IPS DF 6.9 (cell line): ENCODE measurements at regions not wholly inside any gene's neighbourhood (a gene's known extent, or its start where the extent isn't known, plus 50 kb on each side); places are given as distances from the start of the nearest gene placed in this dataset.

Experiments used
- DNase-seq: peaks from one replicate; pipeline ENCODE4 v3.0.0-alpha.2; 2013; ENCODE audit warnings: low read depth, low spot score
- H3K27ac ChIP-seq: one replicate; pipeline ENCODE4 v1.5.1; 2013; ENCODE audit warnings: low read length, control low read depth
- H3K27me3 ChIP-seq: 2 replicates; pipeline ENCODE4 v1.6.1; 2013; ENCODE audit warnings: mild to moderate bottlenecking, low read length; ENCODE audit not compliant: control insufficient read depth, insufficient read depth
- H3K36me3 ChIP-seq: 2 replicates; pipeline ENCODE4 v1.6.1; 2013; ENCODE audit warnings: low read length; ENCODE audit not compliant: control insufficient read depth, insufficient read depth
- H3K4me1 ChIP-seq: 2 replicates; pipeline ENCODE4 v1.6.1; 2013; ENCODE audit warnings: low read length; ENCODE audit not compliant: control insufficient read depth, insufficient read depth
- H3K4me3 ChIP-seq: 2 replicates; pipeline ENCODE4 v1.5.1; 2013; ENCODE audit warnings: mild to moderate bottlenecking, low read length
- H3K9me3 ChIP-seq: 2 replicates; pipeline ENCODE4 v1.6.1; 2013; ENCODE audit warnings: low read length, inconsistent platforms; ENCODE audit not compliant: control insufficient read depth, insufficient read depth
- WGBS: extraction: QIAGEN DNeasy Blood & Tissue Kit; methylation state at CpG from one replicate; pipeline ENCODE4 v1.1.7; 2013; ENCODE audit warnings: mixed read lengths, missing lambda C conversion rate; ENCODE audit not compliant: insufficient read length, insufficient coverage; 5-methylcytosine and 5-hydroxymethylcytosine counted together

- DNase-seq = no peak
- no CpG with 5 or more reads among the region's 3 CpGs for WGBS
- H3K9me3 ChIP-seq = no peaks in the 10 kb centered on the region
- H3K27me3 ChIP-seq = no peaks in the 10 kb centered on the region
- H3K4me3 ChIP-seq = no peak overlapping the region
- H3K4me1 ChIP-seq = no peaks in the 10 kb centered on the region
- no peak overlapping the region for H3K27ac ChIP-seq
- no peaks in the 10 kb centered on the region for H3K36me3 ChIP-seq
Observed at GRCh38 chr1:191897134-191897533, 261.1 kb upstream of the RGS18 start.

GRCh38 chr1:191901651-191902050 is 256.6 kb upstream of the RGS18 start:
- H3K4me1 ChIP-seq = no peaks in the 10 kb centered on the region
- DNase-seq = no peak
- no peaks in the 10 kb centered on the region for H3K27me3 ChIP-seq
- no peak overlapping the region for H3K27ac ChIP-seq
- WGBS = no CpG with 5 or more reads among the region's 7 CpGs
- H3K4me3 ChIP-seq = no peak overlapping the region
- H3K36me3 ChIP-seq = no peaks in the 10 kb centered on the region
- no peaks in the 10 kb centered on the region for H3K9me3 ChIP-seq

- Histone ChIP-seq H3K27ac (no peak overlapping the region), H3K27me3 (no peaks in the 10 kb centered on the region), H3K4me3 (no peak overlapping the region), H3K9me3 (no peaks in the 10 kb centered on the region), H3K36me3 (no peaks in the 10 kb centered on the region), H3K4me1 (peaks cover 1% of the 10 kb centered on the region; the same call in 1 of the 2 replicates)
- DNase-seq = no peak
Observed at GRCh38 chr1:191904991-191905390, 253.3 kb upstream of the RGS18 start.

GRCh38 chr1:191905781-191906180 is 252.5 kb upstream of the RGS18 start:
- DNase-seq = no peak
- H3K9me3 ChIP-seq = no peaks in the 10 kb centered on the region
- H3K4me3 ChIP-seq = no peak overlapping the region
- H3K4me1 ChIP-seq = peaks cover 1% of the 10 kb centered on the region; the same call in 1 of the 2 replicates
- H3K36me3 ChIP-seq = no peaks in the 10 kb centered on the region
- WGBS = no CpG with 5 or more reads among the region's 1 CpG
- no peaks in the 10 kb centered on the region for H3K27me3 ChIP-seq
- H3K27ac ChIP-seq = no peak overlapping the region

- Histone ChIP-seq H3K27ac (no peak overlapping the region), H3K36me3 (no peaks in the 10 kb centered on the region), H3K4me3 (no peak overlapping the region), H3K4me1 (peaks cover 1% of the 10 kb centered on the region; the same call in 1 of the 2 replicates), H3K27me3 (no peaks in the 10 kb centered on the region), H3K9me3 (no peaks in the 10 kb centered on the region)
- no peak for DNase-seq
- no CpG with 5 or more reads among the region's 2 CpGs for WGBS
Observed at GRCh38 chr1:191907121-191907520, 251.1 kb upstream of the RGS18 start.

GRCh38 chr1:191910245-191910644 is 248.0 kb upstream of the RGS18 start:
- Histone ChIP-seq H3K27me3 (no peaks in the 10 kb centered on the region), H3K4me3 (no peak overlapping the region), H3K36me3 (no peaks in the 10 kb centered on the region), H3K27ac (no peak overlapping the region), H3K4me1 (peaks cover 1% of the 10 kb centered on the region; the same call in 1 of the 2 replicates), H3K9me3 (no peaks in the 10 kb centered on the region)
- no peak for DNase-seq
- WGBS = no CpG with 5 or more reads among the region's 2 CpGs

GRCh38 chr1:191912517-191912916 is 245.7 kb upstream of the RGS18 start:
- DNase-seq = no peak
- H3K27ac ChIP-seq = no peak overlapping the region
- no peaks in the 10 kb centered on the region for H3K4me1 ChIP-seq
- no peak overlapping the region for H3K4me3 ChIP-seq
- H3K27me3 ChIP-seq = no peaks in the 10 kb centered on the region
- H3K36me3 ChIP-seq = no peaks in the 10 kb centered on the region
- no CpG with 5 or more reads among the region's 1 CpG for WGBS
- no peaks in the 10 kb centered on the region for H3K9me3 ChIP-seq

- DNase-seq = no peak
- no peak overlapping the region for H3K27ac ChIP-seq
- no peaks in the 10 kb centered on the region for H3K9me3 ChIP-seq
- H3K27me3 ChIP-seq = no peaks in the 10 kb centered on the region
- no peaks in the 10 kb centered on the region for H3K4me1 ChIP-seq
- no peaks in the 10 kb centered on the region for H3K36me3 ChIP-seq
- H3K4me3 ChIP-seq = no peak overlapping the region
Observed at GRCh38 chr1:191913260-191913977, 244.8 kb upstream of the RGS18 start.

- no CpG with 5 or more reads among the region's 1 CpG for WGBS
Observed at GRCh38 chr1:191929383-191929782, 228.9 kb upstream of the RGS18 start.

GRCh38 chr1:191943684-191944083 is 214.6 kb upstream of the RGS18 start:
- no peaks in the 10 kb centered on the region for H3K9me3 ChIP-seq
- WGBS = no CpG with 5 or more reads among the region's 1 CpG
- no peak overlapping the region for H3K4me3 ChIP-seq
- H3K4me1 ChIP-seq = no peaks in the 10 kb centered on the region
- no peaks in the 10 kb centered on the region for H3K27me3 ChIP-seq
- DNase-seq = no peak
- no peaks in the 10 kb centered on the region for H3K36me3 ChIP-seq
- H3K27ac ChIP-seq = no peak overlapping the region

More at GRCh38 chr1:191929383-191929782, 228.9 kb upstream of the RGS18 start:
- no peak overlapping the region for H3K27ac ChIP-seq
- no peak overlapping the region for H3K4me3 ChIP-seq
- H3K36me3 ChIP-seq = no peaks in the 10 kb centered on the region
- H3K9me3 ChIP-seq = no peaks in the 10 kb centered on the region
- no peaks in the 10 kb centered on the region for H3K27me3 ChIP-seq
- DNase-seq = no peak
- no peaks in the 10 kb centered on the region for H3K4me1 ChIP-seq

- Histone ChIP-seq H3K27ac (no peak overlapping the region), H3K4me3 (no peak overlapping the region), H3K9me3 (no peaks in the 10 kb centered on the region), H3K4me1 (no peaks in the 10 kb centered on the region), H3K27me3 (no peaks in the 10 kb centered on the region), H3K36me3 (no peaks in the 10 kb centered on the region)
- DNase-seq = no peak
- no CpG with 5 or more reads among the region's 1 CpG for WGBS
Observed at GRCh38 chr1:191953526-191953925, 204.7 kb upstream of the RGS18 start.
